ENCODE measurements at regions not wholly inside any gene's neighbourhood (a gene's known extent, or its start where the extent isn't known, plus 50 kb on each side); places are given as distances from the start of the nearest gene placed in this dataset.

GRCh38 chr11:80041136-80042000 lies 600.5 kb upstream of the TENM4 start:
- Histone ChIP-seq H4K8ac (ENCODE audit: extremely low read depth, insufficient read depth, low read length) (no peak overlapping the region), H3K23ac (ENCODE audit: insufficient read length) (no peak overlapping the region), H4K5ac (ENCODE audit: insufficient read length, low read depth, low read length) (no peak overlapping the region), H3K4me2 (ENCODE audit: insufficient read depth in 1 of 2, low read depth in 2 of 2, low read length in 2 of 2) (no peak overlapping the region), H3K79me2 (ENCODE audit: control insufficient read depth in 1 of 2, insufficient read depth in 2 of 2, low read length in 2 of 2) (no peaks in the 10 kb centered on the region), H3K14ac (ENCODE audit: insufficient read length) (no peak overlapping the region), H4K20me1 (replicated peaks in 1 of 2; ENCODE audit: control insufficient read depth in 1 of 2, insufficient read depth in 2 of 2, low read length in 2 of 2) (no peaks in the 10 kb centered on the region), H3K4me1 (replicated peaks in 1 of 4; ENCODE audit: control insufficient read depth in 3 of 4, insufficient read depth in 4 of 4, low read length in 3 of 4) (no peaks in the 10 kb centered on the region; a peak in 1 of 7 replicates), H3K79me1 (ENCODE audit: low read depth, low read length) (no peaks in the 10 kb centered on the region), H2AFZ (ENCODE audit: low read length) (0 out of 2 replicates have a peak overlapping the region, but pooled peaks have one; percentile 40), H3K9ac (replicated peaks in 1 of 4; ENCODE audit: extremely low read depth in 1 of 4, low read depth in 3 of 4, low read length in 3 of 4) (no peak overlapping the region), H2BK5ac (ENCODE audit: low read depth, low read length) (no peak overlapping the region), H3K18ac (ENCODE audit: extremely low read depth, low read length) (no peak overlapping the region), H3K4me3 (ENCODE audit: extremely low read depth in 1 of 4, insufficient read depth in 2 of 4, low read depth in 3 of 4, low read length in 4 of 4) (no peak overlapping the region), H3K56ac (replicated peaks; ENCODE audit: insufficient read length, low read depth, low read length) (no peak overlapping the region), H3K27ac (ENCODE audit: low read depth, low read length) (no peak overlapping the region), H3K9me3 (ENCODE audit: insufficient read depth in 2 of 2, low read depth in 1 of 2, low read length in 1 of 2) (no peaks in the 10 kb centered on the region), H2BK120ac (replicated peaks; ENCODE audit: low read depth, low read length) (no peak overlapping the region), H2BK12ac (ENCODE audit: low read depth, low read length) (no peak overlapping the region), H3K27me3 (replicated peaks in 1 of 4; ENCODE audit: control insufficient read depth in 3 of 4, extremely low read depth in 1 of 4, insufficient read depth in 3 of 4, low read length in 3 of 4) (no peaks in the 10 kb centered on the region), H2BK15ac (ENCODE audit: low read length) (no peak overlapping the region), H4K91ac (replicated peaks; ENCODE audit: insufficient read length, low read length) (no peak overlapping the region), H3K4ac (replicated peaks; ENCODE audit: insufficient read length, low read depth, low read length) (no peak overlapping the region), H3K23me2 (ENCODE audit: low read depth, low read length) (no peaks in the 10 kb centered on the region), H2AK5ac (ENCODE audit: low read depth, low read length) (no peak overlapping the region), H3K36me3 (ENCODE audit: control insufficient read depth in 2 of 4, insufficient read depth in 4 of 4, low read length in 3 of 4) (no peaks in the 10 kb centered on the region), H2BK20ac (ENCODE audit: low read length) (no peak overlapping the region)
- ChIA-PET POLR2A (ENCODE audit: partially characterized antibody) (no interaction called here), CTCF (ENCODE audit: partially characterized antibody) (no interaction called here)
- no peak for FAIRE-seq
- 85% methylated on average over 7 of the region's 7 CpGs; no CpG with 5 or more reads in 1 of the 2 experiments for WGBS, 2 experiments (ENCODE audit: extremely low coverage in 1 of 2, insufficient coverage in 1 of 2, insufficient read length in 1 of 2, insufficient replicate concordance in 2 of 2, low coverage in 1 of 2, low lambda C conversion rate in 2 of 2, missing lambda C conversion rate in 1 of 2)
- no peak for DNase-seq (ENCODE audit: low read depth in 1 of 2, low spot score in 2 of 2)
- TF ChIP-seq ASH2L (IDR thresholded peaks at IDR 0.05; ENCODE audit: low read length) = no peak
- TF ChIP-seq E2F6 (IDR thresholded peaks at IDR 0.05) = no peak
- no peak for TF ChIP-seq USF2 (IDR thresholded peaks at IDR 0.05; ENCODE audit: low read length)
- no peak for TF ChIP-seq SIRT6 (IDR thresholded peaks at IDR 0.05; ENCODE audit: low read length)
- no peak for TF ChIP-seq RXRA (IDR thresholded peaks at IDR 0.05; ENCODE audit: insufficient read depth, low read depth, low read length)
- TF ChIP-seq NANOG (IDR thresholded peaks at IDR 0.05; ENCODE audit: insufficient read depth, low read depth, low read length, poor library complexity, severe bottlenecking) = no peak
- TF ChIP-seq GABPA (IDR thresholded peaks at IDR 0.05; ENCODE audit: borderline replicate concordance, insufficient read depth, low read length) = no peak
- no peak for TF ChIP-seq BRCA1 (IDR thresholded peaks at IDR 0.05; ENCODE audit: low read depth, low read length)
- TF ChIP-seq KDM4A (IDR thresholded peaks at IDR 0.05; ENCODE audit: low read depth, low read length, severe bottlenecking) = no peak
- no peak for TF ChIP-seq EZH2 (IDR thresholded peaks at IDR 0.05; ENCODE audit: low read depth, low read length, severe bottlenecking)
- no peak for TF ChIP-seq JUND (IDR thresholded peaks at IDR 0.05; ENCODE audit: low read length)

Data from H1 (cell line).